MM.1S (cell line): ENCODE measurements at regions not wholly inside any gene's neighbourhood (a gene's known extent, or its start where the extent isn't known, plus 50 kb on each side); places are given as distances from the start of the nearest gene placed in this dataset.

ENCODE experiments used
- CTCF ChIP-seq: fragments of 300-600 bp; sonication (generic); IDR thresholded peaks from 2 replicates; pipeline ENCODE4 v1.5.1; 2016; ENCODE audit warnings: antibody characterized with exemption, low read length, mixed read lengths
- EZH2 ChIP-seq: fragments of 300-600 bp; sonication (generic); optimal IDR thresholded peaks from 2 replicates; pipeline ENCODE3; 2017; ENCODE audit warnings: low read depth, mild to moderate bottlenecking, antibody characterized with exemption, low read length, mixed read lengths
- EZH2phosphoT487 ChIP-seq: fragments of 300-600 bp; sonication (generic); IDR thresholded peaks from 2 replicates; pipeline ENCODE4 v1.6.1; 2018; ENCODE audit warnings: antibody characterized with exemption, low read length

- TF ChIP-seq EZH2 (no peak), CTCF (no peak), EZH2phosphoT487 (no peak)
These were observed 723.8 kb downstream of the MATN1 start for GRCh38 chr1:29999595-29999994.
